NCI-H2196 treated with DMSO at 0.1 percent for 48 hours (cell line): ENCODE measurements at regions not wholly inside any gene's neighbourhood (a gene's known extent, or its start where the extent isn't known, plus 50 kb on each side); places are given as distances from the start of the nearest gene placed in this dataset.
"Not testable (repeated sequence)": the region's sequence is repeated elsewhere in the genome, so short reads cannot be mapped to it uniquely, and the experiment has no call there.

ENCODE experiments used
- DNase-seq: peaks from one replicate; lab custom pipeline; 2025; ENCODE audit not compliant: unreplicated experiment; lab: John Stamatoyannopoulos, UW

DNA sequence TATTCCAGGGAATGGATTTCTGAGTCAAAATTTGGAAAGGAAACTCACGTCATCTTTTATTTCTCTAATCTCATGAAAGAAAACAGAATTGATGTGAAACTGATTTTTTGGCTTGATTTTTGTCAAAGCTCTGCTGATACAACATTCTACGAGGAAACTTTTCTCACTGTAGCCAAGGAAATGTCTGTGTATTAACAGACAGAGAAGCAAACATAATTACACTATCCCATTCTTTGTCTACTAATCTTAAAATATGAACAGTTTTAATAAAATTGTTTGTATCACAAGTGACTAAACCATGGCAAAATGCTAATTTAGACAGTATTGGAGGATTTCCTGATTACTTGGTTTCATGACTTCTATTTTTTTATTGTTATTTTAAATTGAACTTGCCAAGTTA, 1437.0 kb downstream of the OTOL1 start:
- DNase-seq: no peak

DNA sequence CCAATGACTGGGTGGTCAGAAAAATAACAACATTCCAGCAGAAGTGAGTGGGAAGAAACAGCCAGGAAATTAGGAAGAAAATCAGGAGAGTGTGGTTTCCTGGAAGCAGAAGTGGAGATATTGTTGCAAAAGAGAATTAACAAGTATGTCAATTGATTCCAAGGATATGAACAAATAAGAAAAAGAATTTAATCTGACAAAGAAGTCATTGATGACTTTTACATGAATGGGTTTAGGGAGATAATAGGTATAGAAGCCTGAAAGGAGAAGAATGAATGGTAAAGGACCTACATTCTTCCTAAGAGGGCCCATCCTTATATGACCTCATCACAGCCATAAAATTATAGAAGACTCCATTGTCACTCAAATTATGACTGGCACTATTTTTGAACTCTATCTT, 1440.1 kb downstream of the OTOL1 start:
- DNase-seq: no peak

DNA sequence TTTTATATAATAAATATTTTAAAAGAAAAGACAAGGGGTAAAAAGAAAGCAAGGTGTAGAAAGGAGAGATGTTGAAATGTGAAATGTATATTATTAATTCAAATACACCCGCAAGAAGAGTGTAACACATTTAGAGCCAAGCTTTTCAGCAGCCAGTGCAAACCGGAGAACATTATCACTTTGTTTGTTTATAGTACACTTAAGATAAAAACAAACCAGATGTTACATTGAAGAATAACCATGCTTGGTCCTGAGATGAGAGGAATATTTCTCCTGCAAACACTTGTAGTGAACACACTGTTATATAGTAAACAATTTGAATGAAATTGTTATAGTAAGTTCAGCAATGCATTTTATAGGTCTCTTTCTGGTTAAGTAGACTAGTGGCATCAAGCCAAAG, 1441.5 kb downstream of the OTOL1 start:
- no peak for DNase-seq

- no peak for DNase-seq
Observed at GRCh38 chr3:162945626-162946025, 1449.0 kb downstream of the OTOL1 start.

DNA sequence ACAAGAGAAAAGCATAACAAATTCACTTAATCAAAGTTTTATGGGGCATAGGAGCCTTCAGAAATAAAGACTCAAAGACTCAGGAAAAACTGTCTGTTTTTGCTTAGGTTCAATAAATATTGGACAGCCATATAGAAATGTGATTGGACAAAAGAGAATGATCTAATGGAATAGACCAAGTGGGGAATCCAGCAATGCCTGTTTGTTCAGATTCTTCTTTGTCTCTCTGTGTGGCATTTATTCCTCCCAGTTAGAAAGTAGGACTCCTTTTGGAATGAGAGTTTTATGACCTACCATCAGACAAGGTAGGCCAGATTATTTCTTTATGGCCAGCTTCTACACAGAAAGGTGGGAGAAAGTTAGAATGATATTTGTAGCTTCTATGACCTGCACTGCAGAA, 1460.1 kb downstream of the OTOL1 start:
- no peak for DNase-seq

GRCh38 chr3:162960269-162960668, 1463.7 kb downstream of the OTOL1 start:
- DNase-seq: no peak

GRCh38 chr3:162970292-162970691, 1473.7 kb downstream of the OTOL1 start:
- DNase-seq: no peak

- no peak for DNase-seq
Observed at GRCh38 chr3:162971715-162972114, 1475.1 kb downstream of the OTOL1 start.

GRCh38 chr3:162973428-162973917, 1476.9 kb downstream of the OTOL1 start:
- no peak for DNase-seq

- no peak for DNase-seq
Observed at GRCh38 chr3:162978136-162978535, 1481.5 kb downstream of the OTOL1 start.

- DNase-seq: no peak
Observed at GRCh38 chr3:162984746-162985145, 1488.1 kb downstream of the OTOL1 start.

GRCh38 chr3:162987085-162987794, 1490.6 kb downstream of the OTOL1 start:
- DNase-seq: not testable (repeated sequence)

DNA sequence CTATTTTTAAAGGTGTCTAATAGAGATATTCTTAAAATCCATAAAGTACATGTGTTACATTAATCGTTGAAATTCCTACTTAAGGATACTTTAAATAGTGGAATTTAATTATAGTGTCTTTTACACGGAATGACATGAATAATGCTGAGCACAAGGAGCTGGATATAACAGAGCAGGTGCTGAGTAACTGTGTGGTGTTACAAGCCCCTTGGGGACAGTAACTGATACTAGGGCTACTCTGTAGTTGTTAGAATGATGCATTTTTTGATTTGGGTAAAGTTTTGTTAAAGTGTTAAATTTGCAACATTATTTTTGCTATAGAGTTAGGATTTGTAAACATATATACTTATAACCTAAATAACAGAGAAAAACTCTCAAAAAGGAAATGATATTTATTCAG, 1496.1 kb downstream of the OTOL1 start:
- no peak for DNase-seq

GRCh38 chr3:162994165-162994564, 1497.6 kb downstream of the OTOL1 start:
- DNase-seq: no peak

DNA sequence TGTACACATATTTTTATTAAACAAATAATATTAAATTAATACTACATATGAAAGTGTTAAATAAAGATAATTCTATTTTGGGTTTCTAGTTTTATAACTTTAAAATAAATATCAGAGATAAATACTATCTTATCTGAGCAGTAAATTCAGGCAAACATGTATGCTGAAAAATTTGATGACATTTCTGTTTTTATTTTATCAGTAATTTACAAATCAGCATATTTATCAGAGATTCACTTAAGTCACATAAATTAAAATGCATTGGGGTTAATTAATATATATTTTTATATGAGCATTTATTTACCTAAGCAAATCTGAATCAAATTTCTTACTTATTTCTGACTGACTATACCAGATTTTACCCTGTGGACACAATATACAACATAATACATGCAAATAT, 1499.8 kb downstream of the OTOL1 start:
- no peak for DNase-seq

- DNase-seq: no peak
Observed at GRCh38 chr3:162998205-162998604, 1501.6 kb downstream of the OTOL1 start.

DNA sequence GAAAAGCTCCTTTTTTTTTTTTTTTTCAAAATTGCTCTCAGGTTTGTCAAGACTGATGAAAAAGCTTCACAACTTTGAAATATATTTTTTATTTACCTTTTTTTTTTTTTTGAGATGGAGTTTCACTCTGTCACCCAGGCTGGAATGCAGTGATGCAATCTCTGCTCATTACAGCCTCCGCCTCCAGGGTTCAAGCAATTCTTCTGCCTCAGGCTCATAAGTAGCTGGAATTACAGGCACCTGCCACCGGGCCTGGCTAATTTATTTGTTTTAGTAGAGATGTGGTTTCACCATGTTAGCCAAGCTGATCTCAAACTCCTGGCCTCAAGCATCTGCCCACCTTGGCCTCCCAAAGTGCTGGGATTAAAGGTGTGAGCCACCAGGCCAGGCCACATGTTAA, 1515.0 kb downstream of the OTOL1 start:
- DNase-seq: no peak

DNA sequence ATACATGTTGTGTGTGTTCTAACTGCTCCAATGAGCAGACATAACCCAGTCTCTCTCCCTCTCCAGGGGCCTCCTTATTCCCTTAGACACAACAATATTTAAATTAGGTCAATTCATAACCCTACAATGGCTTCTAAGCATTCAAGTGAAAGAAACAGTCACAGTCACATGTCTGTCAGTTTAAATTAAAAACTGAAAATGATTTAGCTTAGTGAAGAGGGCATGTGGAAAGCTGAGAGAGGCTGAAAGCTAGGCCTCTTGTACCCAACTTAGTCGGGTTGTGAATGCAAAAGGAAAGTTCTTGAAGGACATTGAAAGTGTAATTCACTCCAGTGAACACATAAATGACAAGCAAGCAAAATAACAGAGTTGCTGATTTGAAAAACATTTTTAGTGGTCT, 1519.6 kb downstream of the OTOL1 start:
- DNase-seq: no peak

- DNase-seq: no peak
Observed at GRCh38 chr3:163018067-163018466, 1521.5 kb downstream of the OTOL1 start.

GRCh38 chr3:163018664-163019063, 1522.1 kb downstream of the OTOL1 start:
- DNase-seq: no peak

DNA sequence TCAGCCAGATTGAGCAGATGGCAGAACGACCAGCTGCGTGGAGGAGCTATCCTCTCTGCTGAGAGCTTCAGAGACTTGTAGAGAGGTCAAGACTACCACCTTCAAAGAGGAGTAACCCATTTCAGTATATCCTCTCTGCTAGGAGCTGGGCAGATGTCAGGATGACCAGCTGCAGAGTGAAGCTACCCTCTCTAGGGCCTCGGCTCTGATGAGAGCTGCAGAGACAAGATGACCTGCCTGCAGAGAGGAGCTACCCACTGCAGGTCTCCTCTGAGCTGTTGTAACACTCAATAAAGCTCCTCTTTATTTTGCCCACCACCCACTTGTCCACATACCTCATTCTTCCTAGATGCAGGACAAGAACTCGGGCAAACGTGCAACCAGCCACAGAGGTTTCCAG, 1522.7 kb downstream of the OTOL1 start:
- no peak for DNase-seq

- DNase-seq: no peak
Observed at GRCh38 chr3:163033652-163034051, 1537.0 kb downstream of the OTOL1 start.

DNA sequence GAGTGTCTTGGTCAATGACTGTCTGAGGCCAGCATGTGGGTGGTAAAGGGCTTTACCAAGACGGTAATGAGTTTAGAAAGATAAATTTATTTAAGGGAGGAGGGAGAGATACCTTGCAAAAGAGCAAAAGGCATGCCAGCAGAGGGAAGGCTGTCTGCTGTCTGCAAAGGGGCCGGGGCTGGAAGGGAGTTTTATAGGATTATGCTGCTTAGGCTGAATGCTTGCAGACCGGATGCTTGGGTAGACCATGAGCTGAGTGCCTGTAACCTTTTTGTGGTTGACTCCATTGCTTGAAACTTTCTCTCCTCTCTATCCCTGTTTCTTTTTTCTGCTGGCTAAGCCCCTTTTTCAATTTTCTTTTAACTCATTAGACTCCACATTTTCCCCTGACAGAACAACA, 1543.0 kb downstream of the OTOL1 start:
- DNase-seq: no peak
